ENCODE measurements at regions not wholly inside any gene's neighbourhood (a gene's known extent, or its start where the extent isn't known, plus 50 kb on each side); places are given as distances from the start of the nearest gene placed in this dataset.
"Not testable (repeated sequence)": the region's sequence is repeated elsewhere in the genome, so short reads cannot be mapped to it uniquely, and the experiment has no call there.

DNA sequence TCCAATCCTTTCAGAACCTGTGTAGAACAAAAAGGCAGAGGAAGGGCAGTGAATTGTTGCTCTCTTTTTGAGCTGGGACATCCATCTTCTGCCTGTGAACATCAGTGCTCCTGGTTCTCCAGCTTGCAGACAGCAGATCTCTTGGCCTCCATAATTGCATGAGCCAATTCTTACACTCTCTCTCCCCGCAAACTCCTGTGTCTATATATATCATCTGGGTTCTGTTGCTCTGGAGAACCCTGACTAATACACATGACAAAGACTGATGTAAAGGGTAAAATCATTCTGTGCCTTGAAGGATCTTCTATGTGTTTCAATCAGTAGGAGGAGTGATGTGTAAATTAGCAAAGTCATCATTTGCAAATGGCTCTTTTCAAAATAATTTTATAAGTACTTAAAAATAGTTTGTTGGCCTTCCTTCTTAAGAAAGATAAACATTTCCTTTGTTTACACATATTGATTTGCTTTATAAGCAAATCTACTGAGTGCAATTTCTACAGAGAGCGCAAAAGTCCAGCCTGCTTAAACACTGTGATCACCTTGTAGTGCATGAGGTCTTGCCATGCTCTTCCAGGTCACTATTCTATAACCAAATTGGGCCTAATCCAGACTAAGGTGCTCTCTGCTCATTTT, 154.9 kb upstream of the ANKRD28 start:
- DNase-seq: no peak

DNA sequence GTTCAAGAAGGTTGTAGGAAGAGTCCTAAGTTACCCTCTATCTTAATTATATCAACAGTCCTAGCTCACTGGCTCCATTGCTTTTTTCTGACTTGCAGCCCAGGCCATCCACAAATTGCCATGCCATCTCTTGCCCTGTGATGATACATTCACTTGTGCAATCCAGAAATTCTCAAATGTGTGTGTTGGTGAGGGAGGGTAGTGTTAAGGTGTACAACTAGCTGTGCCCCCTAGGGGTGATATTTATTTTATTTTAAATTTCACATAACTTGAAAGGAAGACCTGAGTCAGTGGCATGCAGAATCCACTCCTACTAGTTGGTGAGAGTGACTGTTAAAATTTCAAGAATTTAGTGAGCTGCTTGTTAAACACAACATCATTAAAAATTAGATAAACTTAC, 156.1 kb upstream of the ANKRD28 start:
- no peak for DNase-seq

DNA sequence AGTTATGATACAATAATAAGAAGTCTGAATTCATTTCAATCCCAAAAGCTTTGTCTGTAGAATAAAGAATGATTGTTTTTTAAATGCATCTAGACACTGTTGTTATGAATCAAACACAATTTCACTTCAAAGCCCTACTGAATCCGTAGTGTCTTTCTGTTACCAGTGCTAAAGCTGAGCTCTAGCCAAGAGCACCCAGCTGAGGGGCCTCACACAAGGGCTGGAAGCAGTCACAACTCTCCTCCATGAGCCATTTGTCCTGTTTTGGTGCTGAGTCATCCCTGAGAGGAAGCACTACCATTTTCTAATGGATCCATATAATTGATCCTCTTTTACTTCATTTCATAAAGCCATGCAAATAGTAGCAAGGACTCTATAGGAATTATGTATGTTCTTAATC, 158.2 kb upstream of the ANKRD28 start:
- no peak for DNase-seq

DNA sequence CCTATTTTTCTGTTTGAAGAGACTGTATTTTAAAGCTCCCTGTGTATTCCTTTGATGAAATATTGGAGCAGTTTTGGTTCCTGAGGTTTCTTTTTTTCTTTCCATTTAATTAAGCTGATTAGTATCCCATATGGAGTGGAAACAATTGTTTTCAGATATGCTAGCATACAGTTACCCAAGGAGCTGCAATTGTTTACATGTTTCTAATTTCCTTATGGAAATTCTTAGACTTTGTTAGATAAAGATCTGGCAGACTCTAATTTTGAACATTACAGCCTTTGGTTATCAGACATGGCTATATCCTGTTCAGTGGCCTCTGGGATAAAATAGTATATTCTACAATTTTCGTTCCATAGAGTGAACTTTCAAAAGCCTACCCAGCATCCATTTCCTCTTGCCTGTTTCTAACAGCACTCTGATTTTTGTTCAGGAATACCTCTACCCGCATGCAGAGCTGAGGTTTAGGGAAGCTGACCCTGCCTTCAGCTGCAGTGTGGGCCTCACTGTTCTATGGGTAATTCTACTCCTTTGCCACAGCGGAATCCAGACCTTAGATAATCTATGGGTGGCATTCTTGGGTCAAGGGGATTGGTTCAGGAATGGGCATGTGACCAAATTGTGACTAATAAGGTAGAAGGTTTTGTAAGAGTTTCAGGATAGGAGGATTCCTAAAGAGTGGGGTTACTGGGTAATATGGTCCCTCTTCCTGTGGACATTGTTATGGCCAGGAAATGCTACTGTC, 161.1 kb upstream of the ANKRD28 start:
- no peak for DNase-seq

DNA sequence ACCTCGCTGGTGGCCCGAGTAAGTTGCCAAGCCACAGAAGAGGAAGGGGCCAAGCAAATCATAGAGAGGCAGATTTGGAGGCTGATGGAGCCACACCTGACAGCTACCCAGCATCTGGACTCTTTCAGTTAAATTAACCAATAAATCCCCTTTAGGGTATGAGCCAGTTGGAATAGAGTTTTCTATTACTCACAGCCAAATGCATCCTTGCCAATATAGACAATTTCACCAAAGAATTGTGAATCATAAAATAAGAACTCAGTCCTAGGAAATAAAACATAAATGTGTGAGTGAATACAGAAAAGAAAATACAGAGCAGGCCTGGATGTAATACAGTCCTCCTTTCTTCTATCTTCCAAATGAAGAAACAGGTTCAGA, 161.6 kb upstream of the ANKRD28 start:
- DNase-seq: no peak

DNA sequence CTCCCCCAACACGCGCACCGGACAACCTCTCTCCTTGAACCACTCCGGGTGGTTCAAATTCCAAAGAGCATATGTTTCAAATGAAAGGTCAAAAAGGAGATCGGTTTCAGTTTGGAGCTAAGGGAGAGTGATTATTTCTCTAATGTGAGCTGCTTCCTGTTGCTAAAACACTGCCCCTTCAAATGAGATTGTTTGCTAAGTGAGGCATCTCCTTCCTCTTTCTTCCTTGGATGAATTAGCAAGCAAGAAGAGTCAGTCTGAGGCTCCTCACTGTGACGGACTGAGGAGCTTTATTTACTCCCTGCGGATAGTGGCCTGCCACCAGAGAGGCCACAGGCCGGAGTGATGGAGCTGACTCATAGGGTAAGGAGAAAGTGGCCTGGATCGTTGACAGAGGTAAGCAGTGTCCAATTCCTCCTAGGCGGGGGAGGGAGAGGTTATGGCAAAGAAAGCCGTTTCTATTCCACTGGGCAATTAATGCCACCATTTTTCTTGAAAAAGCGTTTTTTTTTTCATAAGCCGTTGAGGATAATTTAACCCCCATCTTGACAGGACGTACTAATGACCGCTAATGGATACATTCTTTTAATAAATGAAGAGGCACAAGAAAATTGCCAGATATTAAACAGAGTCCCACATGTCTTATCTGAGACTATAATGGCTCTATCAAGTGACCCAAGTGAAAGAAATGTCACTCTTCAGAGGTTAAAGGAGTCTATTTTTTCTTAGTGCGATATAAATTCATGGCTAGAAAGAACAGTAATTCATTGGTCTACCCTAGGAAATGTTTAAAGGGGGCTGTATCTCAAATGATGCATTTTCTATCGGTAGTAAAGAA, 167.0 kb upstream of the ANKRD28 start:
- no peak for DNase-seq

DNA sequence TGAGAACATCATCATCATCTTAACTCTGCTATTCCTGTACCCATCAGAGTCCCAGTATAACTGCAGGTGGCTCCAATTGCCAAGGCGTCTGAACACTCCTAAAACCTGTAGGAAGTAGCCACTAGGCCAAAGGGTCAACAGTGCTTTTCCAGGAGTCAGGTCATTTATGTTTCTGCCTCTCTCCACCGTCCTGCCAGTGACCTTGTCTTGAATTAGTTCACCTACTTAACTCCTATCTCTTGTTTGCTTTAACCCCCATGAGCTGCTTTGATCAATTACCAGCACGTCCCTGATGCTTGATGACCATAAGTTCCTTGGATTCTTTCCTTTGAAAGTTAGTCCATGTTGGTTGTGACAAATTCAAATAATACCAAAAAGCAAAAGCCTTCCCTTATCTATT, 169.8 kb upstream of the ANKRD28 start:
- DNase-seq: no peak

DNA sequence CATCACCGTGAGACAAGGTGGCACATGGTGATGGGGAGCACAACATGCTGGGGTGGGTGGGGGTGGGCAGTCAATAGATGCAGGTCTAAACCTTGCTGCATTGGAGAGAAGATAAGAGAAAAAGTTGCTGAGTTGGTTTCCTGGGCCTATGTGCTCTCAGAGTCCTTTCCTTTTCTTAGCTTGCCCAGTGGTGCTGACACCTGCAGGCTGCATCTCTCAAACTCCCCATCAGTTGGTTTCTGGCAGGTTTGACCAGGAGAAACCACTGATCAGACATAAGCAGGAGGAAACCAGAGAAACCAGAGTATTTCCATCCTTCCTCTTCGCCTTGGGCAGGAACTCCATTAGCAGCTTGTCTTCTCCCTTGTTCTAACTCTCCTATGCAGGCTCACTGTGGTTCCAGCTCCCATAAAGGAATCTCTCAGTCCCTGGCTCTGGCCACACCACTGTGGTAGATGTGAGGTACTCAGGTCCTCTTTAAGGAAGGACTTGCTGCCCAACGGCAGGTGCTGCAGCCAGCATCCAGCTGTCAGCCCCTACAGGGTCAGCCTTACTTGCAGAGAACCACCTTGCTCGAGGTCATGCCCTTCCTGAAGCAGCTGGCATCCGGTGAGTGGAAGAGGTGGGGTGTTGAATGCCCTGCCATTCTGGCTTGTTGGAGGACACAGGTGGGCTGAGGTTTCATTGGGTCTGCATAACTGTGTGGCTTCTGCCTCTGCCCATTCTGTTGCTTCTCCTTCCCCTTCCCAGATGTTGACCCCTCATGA, 172.3 kb upstream of the ANKRD28 start:
- no peak for DNase-seq

DNA sequence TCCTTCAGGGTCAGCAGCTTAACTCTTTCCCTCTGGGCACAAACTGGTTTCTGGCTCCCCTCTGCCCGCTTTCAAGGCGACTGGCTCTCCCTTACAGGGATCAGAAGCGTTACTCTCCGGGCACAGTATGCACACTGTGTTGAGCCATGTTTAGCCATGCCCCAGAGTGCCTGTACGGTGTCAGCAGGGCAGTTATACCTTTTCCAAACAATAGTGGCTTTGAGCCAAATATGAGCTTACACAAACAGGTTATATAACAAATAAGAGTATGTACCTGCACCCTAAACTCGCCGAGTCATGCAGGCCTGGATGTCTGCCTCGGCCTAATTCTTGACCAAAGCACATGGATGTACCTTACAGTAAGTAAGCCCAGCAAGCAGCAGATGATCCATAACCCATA, 175.6 kb upstream of the ANKRD28 start:
- no peak for DNase-seq

DNA sequence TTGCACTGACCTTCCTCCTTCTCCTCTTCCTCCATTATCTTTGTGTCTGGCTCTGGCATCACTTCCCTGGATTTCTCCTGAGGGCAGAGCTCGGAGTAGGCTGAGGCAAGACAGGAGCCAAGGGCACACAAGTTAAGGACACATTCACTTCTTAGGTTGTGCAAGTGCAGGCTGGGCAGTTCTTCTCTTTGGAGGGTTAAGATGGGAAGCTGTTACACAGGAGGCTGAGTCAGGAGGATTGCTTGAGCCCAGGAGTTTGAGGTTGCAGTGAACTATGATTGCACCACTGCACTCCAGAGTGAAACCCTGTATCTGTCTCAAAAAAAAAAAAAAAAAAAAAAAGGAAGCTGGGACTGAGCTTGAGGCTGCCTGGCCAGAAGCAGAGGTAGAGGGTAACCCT, 176.2 kb upstream of the ANKRD28 start:
- DNase-seq: no peak

DNA sequence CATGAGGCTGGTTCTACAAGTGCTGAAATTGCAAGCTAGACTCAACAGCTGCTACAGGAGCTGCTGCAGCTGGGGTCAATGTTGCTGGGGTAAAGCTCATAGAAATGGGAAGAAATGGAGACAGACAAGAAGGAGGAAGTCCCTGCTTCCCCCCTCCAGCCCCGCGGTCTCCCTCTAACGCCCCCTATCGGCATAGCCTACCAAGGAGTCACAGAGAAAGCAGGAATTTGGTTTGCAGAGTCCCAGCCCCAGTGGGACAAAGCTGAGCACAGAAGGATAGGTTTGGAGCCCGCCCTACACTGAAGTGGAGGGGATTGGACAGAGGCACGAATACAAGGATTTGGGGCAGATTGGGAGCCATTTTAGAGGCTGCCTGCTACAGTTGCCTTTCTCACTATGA, 176.9 kb upstream of the ANKRD28 start:
- no peak for DNase-seq

DNA sequence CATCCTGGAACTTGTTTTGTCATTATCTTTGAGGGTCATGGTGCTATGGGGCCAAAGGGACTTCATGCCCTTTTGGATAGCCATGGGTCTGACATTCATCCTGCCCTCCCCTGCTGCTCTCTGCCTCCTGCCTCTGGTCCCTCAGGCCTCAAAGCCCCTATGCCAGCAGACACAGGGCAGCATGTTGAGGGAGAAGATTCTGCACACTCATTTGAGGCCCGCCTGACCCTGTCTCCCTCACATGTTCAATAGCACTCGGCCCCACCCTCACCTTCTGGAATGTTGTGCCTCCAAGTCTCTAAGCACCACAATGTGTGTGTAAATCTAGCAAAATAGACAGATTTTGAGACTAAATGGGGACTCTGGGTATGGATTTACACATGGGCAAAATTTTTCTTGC, 178.7 kb upstream of the ANKRD28 start:
- no peak for DNase-seq

DNA sequence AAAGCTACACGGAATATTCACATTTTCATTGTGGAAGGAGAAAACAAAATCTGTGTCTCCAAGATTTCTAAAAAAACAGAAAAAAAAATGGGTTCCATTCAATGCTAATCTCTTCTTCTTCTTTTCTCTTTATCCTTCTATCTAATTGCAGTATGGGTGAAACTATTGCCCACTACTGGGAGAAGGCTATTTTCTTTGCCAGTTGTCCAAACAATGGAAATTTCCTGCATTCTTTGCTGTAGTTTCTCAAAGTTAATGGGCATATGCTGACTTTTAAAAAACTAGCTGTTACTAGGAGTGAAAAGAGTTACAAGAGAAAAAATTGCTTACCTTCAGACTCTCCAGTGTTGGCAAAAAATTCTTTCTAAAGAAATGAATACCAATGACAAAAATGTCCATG, 179.3 kb upstream of the ANKRD28 start:
- no peak for DNase-seq

DNA sequence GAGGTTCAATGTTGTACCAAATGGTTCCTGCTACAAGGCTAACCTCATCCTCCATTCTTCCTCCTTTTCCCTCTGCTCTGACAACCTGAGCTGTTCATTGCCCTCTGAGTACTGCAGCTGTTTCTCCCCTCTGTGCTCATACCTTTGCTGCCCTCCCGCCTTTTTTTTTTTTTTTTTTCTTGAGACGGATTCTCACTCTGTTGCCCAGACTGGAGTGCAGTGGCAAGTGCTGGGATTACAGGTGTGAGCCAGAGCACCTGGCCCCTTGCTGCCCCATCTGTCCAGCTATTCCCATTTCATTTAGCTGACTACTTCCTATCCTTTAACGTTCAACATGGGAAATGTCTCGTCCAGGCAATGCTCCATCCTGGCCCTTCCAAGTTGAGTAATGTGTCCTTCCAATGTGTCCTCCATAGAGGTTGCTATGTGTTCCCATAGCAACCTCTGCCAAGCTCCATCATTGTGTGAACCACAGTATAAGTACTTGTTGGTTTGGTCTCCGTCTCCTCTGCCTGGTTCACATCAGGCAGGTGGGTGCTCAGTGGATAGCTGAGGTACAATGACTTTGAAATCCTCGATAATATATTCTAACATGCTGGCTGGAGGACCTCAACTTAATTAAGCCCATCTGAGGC, 179.9 kb upstream of the ANKRD28 start:
- DNase-seq: no peak

DNA sequence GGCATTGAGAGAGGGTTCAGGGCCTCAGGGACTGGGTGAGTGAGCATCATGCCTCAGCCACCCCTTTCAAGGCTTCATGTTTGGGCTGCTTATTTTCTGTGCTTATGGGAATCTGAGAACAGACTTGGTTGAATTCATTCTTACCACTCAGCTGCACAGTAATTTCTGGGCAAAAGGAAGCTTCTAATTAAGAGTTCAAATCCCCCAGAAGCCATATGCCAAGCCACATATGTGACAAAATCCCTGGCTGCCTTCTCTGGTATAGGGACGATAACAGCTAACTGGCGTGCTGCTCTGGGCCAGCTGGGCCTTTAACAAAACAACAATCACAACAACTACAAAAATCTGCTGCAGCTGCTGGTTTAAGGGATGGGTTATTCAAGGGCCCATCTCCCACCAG, 181.0 kb upstream of the ANKRD28 start:
- DNase-seq: no peak

DNA sequence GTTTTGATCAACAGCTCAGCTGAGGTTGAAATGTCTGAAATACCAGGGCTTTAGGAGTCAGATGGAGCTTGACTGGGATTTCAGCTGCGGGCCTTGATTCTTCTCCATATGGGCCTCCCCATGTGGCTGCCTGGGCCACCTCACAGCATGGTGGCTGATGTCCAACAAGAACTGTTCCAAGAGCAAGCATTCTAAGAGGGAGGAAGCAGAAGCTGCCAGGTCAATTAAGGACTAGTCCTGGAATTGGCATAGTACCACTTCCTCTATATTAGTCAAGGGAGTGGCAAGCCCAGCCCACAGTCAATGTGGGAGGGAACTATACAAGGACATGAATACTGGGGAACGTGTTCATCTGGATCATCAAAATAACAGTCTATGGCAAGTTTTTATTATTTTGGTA, 181.7 kb upstream of the ANKRD28 start:
- DNase-seq: no peak

DNA sequence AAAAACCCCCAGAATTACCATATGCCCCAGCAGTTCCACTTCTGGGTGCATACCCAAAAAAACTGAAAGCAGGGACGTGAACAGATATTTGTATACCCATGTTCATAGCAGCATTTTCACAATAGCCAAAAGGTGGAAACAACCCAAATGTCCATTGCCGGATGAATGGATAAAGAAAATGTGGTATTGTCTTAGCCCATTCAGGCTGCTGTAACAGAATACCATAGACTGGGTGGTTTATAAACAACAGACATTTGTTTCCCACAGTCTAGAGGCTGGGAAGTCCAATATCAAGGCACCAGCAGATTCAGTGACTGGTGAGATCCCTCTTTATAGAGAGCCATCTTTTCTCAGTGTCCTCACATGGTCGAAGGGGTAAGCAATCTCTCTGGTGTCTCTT, 182.1 kb upstream of the ANKRD28 start:
- DNase-seq: no peak

DNA sequence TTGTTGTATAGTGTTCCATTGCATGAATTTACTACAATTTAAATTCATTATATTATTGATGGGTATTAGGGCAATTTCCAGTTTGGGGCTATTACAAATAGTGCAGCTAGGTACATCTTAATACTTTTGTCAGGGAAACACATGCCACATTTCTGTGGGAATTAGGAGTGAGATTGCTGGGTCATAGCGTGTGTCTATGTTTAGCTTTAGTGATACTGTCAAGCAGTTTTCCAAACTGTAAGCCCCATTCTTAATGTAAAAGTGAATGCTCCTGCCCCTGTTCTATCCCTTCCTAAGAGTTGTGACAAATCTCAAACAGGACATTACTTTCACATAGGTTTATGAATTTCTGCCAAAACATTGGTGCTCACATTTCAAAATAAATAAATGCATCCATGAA, 184.5 kb upstream of the ANKRD28 start:
- DNase-seq: no peak

DNA sequence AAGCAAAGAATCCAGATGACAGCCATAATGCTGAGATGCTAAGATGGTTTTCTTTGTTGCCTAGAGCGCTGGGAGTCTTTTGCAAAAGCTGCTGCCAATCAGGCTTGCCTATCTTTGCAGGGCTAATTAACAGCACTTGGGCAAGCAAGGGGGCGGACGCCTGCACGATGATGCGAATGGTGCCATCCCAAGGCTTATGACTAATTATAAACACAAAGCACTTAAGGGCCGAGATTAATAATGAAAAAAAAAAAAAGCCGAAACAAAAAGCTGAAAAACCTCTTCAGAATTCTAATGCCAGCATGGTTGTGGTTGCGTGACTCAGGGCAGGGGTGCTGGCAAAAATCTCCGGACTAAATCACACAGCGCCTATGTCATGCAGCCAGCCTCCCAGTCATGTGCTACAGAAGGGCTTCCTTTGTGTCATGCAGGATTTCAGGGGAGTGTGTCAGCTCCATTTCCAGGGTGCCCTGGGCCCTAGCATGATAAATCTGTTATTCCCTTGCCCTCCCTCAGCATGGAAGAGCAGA, 185.0 kb upstream of the ANKRD28 start:
- DNase-seq: no peak

DNA sequence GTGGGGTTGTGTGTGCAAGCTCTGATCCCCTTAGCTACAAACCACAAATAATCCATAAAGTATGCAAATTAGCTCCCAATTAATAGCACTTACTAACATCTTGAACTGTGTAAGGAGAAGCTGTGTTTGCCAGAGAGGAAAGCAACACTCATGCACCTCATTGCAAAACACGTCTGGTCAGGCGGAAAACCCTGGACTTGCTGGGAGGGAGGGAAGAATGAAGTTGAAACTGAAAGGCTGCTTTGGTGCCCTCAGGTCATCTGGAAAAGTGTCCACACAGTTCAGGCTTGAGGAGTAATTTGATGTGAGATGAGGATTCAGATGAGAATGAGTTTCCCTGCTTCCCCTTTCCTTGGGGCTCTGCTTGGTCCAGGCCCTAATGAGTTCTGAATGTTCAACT, 185.5 kb upstream of the ANKRD28 start:
- no peak for DNase-seq

DNA sequence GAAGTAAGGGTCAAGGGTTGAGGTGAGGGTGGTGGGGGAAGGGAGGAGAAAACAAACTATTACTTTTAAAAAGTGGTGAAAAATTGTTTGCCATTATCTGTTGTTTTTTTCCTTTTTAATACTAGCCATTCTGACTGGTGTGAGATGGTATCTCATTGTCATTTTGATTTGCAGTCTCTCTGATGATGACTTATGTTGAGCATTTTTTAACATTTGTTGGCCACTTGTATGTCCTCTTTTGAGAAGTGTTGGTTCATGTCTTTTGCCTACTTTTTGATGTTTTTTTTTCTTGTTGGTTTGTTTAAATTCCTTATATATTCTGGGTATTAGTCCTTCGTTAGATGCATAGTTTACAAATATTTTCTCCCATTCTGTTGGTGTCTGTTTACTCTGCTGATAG, 185.9 kb upstream of the ANKRD28 start:
- no peak for DNase-seq

DNA sequence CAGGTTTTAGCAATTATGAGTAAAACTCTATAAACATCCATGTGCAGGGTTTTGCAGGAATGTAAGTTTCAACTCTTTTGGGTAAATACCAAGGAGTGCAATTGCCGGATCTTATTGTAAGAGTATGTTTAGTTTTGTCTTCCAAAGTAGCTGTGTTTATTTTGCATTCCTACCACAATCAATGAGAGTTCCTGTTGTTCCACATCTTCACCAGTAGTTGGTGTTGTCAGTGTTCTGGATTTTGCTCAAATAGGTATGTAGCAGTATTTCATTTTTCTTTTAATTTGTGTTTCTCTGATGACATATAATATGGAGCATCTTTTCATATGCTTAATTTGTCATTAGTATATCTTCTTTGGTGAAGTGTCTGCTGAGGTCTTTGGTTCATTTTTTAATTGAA, 185.1 kb upstream of the GALNT15 start:
- no peak for DNase-seq

DNA sequence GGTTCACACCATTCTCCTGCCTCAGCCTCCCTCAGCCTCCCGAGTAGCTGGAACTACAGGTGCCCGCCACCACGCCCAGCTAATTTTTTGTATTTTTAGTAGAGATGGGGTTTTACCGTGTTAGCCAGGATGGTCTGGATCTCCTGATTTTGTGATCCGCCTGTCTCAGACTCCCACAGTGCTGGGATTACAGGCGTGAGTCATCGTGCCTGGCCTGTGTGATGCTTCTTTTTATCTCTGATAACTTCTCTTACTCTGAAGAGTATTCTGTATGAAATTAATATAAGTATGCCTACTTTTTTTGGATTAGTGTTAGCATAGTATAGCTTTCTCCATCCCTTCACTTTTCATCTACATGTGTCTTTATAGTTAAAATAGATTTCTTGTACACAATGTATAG, 180.8 kb upstream of the GALNT15 start:
- DNase-seq: not testable (repeated sequence)
